Activated CD8-positive, alpha-beta memory T cell treated with anti-CD3 and anti-CD28 coated beads for 1 hour (primary cell): ENCODE measurements at regions not wholly inside any gene's neighbourhood (a gene's known extent, or its start where the extent isn't known, plus 50 kb on each side); places are given as distances from the start of the nearest gene placed in this dataset.

ENCODE experiments used
- DNase-seq, 2 donors: peaks; one replicate each; pipeline ENCODE4 v3.0.0-alpha.2; 2020; ENCODE audit warnings: low read depth in 1 of 2; ENCODE audit errors: extremely low read depth in 1 of 2

DNA sequence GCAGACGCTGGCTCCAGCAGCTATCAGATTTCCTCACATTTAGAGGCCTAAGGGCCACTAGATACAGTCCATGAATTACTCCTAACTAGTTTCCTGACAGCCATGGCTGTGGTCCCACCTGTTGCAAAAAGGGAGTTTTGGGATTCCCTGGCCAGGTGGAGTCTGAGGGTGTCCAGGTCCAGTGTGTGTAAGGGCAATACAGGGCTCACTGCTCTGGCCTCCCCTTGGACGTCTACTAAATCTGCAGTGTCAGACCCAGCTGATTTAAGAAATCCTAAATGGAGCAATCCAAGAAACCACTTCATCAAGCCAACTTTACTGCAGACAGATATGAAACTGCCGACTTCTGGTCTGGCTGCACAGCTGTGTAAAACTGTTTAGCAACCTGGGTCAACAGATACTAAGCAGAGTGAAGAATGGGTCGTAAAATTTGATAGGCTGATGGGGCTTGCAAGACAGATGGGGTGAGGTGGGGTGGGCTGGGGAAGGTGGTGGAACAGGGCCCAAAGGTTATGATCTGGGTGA, 116.4 kb downstream of the GADD45G start:
- DNase-seq = no peak

DNA sequence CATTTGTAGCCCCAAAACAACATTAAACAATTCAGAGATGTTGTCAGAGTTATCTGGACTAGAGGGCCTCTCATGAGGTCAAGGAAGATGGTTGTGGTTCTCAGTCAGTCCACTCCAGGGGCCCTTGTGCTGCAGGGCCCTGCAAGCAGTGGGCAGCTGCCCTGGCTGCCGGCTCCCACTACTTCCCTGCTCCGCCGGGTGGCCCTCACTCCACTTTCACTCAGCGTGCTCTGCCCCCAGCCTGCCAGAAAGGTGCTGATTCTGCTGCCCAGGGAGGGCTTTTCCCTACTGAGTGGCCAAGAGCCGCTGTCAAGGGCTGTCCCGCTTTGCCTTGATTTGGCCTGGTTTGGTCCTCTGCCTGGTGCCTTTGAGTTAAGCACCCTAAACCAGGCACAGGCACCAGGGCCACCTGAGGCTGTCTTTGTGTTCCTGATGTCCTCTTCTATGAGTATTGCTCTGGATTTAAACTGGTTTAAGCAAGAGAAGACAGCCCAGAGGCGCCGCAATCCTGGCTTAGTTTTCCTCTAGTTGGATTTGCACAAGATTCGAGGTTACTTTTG, 117.2 kb downstream of the GADD45G start:
- DNase-seq = no peak

DNA sequence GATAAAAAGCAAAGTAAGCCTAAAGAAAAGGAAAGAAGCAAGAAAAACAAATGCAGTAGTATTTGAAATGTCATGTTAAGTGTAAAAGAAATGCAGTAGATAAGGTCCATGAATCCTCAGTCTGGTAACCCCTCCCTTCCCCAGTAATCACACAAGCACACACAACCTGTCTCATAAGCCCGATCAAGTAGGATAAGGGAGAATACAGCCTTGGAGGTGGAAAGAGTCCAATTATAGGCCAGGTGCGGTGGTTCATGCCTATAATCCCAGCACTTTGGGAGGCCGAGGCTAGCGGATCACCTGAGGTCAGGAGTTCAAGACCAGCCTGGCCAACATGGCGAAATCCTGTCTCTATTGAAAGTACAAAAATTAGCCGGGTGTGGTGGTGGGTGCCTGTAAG, 117.9 kb downstream of the GADD45G start:
- no peak for DNase-seq

DNA sequence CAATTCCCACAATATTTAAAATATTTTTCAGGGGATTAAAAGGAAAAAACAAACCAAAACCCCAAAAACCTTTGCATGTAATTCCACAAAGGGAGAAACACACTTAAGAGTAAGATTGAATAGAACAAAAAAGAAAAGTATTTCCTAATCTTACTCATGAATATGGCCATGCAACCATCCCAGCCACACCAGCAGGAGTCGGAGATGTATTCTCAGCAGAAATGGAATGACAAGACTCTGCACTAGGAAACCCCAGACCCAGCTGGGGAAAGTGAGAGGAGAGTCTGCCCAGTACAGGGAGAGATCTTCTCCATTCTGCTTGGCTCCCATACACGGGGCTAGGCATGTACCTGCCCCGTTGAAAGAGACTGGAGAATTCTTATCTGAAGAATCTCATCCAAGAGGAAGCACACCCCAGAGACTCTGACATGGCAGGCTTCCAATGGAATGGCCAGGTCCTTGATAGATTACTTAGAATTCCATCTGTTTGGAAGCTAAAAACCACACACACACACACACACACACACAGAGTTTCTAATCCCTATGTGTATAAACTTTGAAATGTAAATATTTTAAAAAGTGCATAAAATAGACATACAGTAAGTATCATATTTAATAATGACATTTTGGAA, 118.8 kb downstream of the GADD45G start:
- no peak for DNase-seq

DNA sequence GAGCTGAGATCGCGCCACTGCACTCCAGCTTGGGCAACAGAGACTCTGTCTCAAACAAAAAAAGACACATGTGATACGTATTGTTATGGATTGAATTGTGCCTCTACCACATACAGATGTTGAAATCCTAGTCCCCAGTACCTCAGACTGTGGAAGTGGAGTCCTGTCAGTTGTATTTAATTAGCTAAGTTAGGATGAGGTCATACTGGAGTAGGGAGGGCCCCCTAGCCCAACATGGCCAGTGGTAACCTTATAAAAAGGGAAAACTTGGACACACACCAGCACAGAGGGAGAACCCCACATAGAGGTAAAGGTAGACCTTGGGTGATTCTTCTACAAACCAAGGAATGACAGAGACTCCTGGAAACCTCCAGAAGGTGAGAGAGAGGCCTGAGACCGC, 119.8 kb downstream of the GADD45G start:
- no peak for DNase-seq

DNA sequence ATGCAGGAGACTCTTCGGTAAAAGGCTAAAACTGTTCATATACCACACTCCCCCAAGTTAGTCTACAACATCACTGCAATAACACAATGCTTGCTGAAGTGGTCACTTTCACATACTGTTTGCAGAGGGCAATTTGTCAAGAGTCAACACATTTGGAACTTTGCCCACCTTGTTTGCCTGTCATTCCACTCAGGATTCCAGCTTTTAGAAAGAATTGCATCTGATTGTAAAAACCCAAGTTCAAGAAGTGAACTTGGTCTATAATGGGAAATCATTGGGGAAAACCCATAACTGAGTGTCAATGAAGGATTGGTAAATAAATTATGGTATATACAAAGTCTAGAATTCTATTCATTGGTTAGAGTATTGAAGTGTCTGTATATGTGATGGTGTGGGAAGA, 120.5 kb downstream of the GADD45G start:
- no peak for DNase-seq

DNA sequence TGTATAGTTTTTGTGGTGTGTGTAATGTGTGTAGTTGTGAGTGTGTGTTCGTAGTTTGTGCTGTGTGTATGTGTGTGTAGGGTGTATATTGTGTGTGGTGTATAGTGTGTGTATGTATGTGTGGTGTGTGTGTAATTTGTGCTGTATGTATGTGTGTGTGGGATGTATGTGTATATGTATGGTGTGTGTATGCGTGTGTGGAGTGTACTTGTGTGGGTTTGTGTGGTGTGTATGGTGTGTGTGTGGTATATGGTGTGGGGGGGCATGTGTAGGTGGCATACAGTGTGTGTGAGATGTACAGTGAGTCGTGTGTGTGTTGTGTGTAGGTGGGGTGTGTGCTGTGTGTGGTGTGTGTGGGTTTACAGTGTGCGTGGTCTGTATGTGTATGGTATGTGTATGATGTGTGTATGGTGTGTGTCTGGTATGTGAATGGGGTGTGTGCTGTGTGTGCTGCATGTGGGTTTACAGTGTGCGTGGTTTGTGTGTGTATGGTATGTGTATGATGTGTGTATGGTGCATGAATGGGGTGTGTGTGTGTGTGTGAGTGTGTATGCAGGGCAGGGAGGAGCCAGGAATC, 125.2 kb downstream of the GADD45G start:
- DNase-seq = no peak

DNA sequence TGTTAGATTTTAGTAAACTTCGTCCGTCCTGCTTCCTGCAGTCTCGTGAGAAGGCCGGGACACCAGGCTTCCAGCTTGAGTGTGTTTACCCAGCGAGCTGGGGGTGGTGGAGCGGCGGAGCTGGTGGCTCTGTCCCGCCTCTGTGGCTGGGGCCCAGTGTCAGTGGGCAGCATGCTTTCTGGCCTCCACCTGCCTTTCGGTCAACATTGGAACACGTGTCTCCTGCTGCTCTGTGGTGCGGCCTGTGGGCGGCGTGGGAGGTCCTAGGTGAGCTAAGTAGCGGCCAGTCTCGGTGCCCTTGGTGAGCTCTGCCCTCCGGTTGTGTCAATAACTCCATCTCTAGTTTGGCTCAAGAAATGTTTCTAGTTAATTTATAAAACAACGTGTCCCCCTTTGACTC, 125.9 kb downstream of the GADD45G start:
- no peak for DNase-seq

DNA sequence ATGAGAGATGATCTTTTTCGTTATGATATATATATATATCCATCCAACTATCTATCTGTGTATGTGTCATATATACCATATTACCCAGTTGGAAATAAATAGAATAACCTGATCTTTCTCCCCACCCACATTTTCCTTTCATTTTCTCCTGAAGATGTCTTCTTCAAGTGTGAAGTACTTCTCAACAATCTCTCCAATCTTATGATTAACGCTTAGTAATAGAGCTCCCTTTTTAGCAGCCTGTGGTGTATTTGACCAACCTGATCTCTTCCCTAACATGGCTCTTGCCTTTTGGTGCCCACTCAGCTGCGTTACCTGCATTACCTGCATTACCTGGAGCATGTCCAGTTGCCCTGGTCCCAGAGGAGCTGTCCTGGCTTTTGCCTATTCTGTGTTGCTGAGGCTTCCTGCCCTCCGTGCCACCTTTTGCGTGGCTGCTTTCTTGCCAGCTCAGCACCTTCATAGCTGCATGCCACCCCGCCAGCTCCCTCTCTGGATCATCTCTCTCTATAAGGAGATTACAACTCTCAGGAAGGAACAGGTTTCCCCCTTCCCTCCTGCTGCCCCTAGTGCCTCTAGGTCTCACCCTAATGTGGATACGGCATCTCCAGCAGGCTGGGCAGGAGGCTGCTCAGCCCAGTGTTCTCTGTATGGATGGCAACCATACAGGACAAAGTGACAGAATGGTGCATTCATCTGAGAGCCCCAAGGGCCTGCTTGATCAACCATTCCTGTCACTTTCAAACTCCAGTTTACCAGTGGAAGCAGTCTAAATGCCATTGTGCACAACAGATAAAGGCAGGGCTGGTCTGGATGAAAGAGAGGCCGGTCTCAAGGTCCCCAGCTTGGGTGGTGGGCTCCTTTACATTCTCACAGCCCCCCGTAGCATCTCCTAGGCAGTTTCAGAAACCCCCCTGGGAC, 126.7 kb downstream of the GADD45G start:
- DNase-seq = no peak

DNA sequence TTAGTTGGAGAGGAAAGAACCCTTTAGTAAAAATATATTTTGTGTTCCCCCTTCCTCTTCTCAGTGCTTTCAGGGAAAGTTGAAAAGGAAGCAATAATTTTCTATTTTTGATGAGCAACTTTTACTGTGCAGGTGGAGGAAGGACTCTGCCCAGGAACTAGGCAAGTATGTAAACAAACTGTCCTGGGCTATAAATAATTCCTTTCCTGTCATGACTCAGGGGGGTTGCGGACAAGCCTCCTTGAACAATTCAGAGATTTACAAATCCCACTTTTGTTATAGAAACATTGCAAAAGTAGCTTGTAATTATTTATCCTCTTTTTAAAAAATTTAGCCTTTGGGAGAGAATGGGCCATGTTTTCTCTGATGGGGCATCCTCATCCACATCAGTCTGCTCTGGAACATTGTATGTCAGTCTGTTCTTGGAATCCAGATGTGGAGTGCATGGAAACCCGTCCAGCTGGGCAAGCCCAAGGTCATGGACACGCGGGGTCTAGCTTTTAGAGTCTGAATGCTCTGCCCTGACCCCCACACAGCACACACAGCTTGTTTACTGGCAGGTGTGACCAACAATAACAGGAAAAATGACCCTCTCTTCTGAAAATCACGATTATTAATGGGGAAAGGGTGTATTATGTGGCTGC, 127.6 kb downstream of the GADD45G start:
- DNase-seq = no peak

DNA sequence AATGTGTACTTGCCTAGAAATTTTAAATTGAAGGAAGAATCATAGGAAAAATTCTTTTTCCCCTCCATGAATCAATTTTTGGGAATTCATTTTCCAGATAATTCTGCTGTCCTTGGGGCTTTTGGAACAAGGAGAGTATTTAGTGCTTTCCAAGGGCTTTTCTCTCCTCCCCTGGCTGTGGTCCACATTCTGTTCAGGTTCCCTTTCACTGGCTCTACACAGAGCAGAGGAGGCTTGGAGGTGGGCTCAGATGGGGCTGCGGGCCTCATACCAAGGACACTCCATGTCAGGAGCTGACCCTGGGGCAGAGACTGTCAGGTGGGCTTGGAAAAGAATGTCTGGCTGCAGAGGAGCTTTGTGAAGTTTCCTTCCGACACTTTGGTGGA, 128.1 kb downstream of the GADD45G start:
- no peak for DNase-seq

DNA sequence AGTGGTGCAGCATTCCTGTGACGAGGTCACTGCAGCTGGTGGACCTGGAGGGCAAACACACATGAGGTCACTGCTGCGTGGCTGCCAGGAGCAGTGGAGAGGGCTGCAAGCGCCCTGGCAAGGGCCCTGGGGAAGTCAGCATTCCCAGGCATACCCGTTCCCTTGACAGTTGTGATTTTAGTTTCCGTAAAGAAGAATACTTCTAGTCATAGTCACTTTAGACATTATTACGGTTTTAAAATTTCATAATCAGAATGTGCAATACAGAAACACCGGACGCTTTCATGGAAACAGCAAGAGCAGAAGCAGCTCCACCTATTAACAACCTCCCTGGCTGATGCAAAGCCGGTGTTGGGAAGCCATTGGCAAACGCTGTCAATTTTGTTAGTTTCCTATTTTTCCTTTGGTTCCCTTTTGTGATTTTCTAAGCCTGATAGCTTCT, 129.8 kb downstream of the GADD45G start:
- no peak for DNase-seq

DNA sequence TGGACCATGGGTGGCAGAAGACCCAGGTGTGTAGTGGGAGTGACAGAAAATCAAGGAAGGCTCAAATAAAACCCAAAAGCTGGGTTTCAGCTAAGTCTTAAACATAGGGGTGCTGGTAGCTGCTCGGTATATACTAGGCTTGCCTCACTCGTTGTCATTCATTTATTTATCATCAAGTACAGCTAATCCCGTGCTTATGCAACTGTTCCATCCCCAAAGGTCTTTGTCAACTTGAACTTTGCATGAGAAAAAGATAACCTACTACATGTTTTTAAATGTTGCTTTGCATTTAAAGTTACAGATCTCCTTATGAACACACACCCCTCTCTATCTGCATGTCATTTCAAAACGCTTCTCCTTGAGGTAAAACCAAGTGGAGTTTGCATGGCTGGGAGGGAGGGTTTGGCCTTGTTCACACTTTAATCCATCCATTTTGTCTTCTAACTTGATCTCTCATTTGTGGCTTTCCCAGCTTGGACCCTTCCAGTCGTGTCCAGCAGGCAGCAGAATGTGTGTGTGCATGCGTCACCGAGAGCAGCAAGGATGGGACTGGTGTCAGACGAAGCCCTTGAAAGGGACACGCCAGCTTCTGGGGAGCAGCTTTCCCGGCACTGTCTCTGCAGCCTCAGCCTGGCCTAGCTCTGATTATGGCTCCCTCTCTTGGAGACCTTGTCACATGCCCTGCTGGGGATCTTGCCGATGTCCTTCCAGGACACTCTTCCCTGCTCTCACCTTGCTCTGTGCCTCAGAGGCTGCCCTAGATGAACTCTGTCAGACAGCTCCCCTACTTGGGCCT, 133.5 kb downstream of the GADD45G start:
- no peak for DNase-seq

DNA sequence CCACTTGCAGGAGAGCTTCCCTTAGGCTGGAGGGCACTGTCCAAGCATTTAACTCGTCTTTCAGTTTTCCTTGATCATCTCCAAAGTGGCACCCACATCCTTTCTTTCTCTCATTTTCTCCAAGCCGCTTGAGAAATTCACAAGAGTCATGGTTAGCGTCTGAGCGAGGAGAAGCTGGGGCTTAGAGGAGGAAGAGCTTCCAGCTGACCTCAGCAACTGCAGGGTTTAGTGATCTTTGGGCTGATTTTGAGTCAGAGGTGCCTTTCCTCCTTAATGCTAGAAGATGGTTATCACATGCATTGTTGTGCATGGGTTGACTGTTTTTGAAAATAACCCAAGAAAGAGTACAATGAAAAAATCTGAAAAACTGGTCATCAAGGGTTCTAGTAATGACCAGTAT, 134.7 kb downstream of the GADD45G start:
- no peak for DNase-seq

DNA sequence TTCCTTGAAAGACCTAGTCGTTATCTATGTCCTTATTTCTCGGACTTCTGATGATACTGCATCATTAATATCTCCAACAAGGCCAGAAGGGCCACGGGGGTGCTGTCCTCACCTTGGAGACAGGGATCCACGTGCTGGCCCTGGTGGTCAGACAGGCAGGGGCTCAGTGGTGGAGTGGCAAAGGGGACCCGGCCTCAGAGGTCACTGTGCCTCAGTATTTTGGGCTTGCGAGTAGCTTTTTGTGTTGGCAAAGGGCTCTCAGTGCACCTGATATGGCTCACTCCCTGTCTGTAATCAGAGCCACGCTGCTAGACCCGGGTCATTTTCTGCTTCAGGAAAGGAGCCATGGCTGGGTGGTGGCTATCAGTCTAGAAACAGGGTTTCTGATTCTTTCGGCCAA, 135.1 kb downstream of the GADD45G start:
- no peak for DNase-seq

DNA sequence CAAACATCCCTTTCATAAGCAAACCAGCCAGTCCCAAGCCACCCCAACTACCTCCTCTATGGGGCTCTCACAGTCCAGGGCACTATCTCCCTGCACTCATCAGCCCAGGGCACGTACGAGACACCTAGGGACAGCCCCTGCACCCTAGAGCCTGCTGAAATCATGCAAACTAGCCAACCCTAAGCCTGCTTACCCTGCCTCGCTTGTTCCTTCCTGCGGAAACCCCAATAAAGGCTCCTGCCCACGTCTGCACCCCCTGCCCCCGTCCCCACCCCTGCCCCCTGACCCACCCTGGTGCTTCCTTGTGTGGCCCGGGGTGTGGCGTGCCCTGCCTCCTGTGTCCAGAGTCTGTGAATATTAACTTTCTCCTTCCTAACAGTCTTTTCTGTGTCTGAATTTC, 135.9 kb downstream of the GADD45G start:
- DNase-seq = no peak

DNA sequence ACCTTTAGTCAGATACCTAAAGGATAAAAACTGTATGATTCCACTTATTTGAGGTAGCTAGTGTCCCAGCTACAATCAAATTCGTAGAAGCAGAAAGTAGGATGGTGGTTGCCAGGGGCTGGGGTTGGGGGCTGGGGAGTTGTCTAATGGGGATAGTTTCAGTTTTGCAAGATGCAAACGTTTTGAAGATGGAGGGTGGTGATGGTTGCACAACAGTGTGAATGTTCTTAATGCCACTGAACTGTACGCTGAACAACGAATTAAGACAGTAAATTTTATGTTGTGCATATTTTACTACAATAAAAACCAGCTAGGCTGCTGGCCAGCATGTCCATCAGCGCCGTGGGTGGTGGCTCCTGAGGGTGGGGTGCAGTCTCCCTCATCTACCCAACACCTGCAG, 137.8 kb downstream of the GADD45G start:
- DNase-seq = no peak

DNA sequence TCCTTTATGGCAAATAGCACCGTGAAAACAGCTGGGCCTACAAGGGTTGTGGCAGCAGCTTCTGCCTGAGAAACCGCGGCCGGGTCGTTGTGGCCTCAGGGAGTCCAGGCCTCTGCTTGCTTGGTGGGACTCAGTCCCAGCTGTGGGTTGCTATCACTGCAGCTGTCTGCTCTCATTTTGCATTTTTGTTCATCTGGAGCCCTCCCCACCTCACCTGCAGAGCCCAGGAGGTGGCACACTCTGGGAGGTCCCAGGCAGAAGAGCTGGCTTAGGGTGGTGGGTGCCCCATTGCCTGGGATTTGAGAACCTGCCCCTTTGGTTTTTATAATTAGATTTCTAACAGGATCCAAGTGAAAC, 138.4 kb downstream of the GADD45G start:
- DNase-seq = no peak

DNA sequence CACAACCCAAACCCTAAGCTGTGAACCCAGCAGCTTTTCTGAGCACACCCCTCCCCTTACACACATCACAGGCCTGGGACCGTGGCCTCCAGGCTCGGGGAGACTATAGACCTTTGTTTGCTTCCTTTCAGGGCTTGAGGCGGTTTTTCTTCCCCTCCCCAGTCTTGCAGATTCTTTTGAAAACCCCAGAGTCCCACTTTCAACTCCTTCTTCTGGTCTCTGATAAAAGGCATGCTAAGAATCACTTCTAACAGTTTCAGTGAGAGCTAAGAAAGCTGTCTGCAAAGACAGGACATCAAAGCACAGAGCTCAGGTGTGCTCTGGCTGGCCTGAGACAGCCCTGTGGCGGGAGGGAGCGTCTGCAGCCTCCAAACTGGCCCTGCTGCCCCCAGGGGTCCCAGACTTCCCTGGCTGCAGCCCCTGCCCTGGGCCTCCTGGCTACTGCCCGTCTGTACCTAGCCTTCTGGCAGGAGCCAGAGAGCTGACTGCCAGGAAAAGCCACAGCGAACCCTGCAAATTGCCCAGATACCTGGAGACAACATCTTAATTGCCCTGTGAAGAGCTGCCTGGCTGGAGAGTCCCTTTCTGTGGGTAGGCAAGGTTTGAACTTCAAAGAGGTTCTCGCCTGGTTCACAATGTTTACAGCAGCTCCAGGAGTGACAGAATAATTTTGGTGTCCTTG, 138.9 kb downstream of the GADD45G start:
- no peak for DNase-seq

DNA sequence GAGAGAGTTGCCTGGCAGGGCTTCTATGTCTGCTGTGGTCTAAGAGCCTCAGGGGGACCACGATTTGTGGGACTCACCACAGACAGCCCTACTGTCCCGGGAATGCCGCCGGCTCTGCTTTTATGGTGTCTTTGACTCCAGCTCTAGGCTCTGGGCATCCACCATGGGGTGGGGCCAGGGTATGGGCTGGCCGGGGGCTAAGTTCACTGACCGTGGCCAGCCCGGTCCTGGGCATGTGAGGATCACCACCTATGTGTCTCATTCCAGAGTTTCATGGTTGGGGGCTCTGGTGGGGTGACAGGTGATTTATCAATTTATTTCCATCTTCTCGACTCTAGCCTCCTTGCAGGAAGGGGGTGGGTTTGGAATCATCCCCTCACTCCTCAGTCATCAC, 139.4 kb downstream of the GADD45G start:
- DNase-seq = no peak
